A549 (cell line): ENCODE measurements at regions not wholly inside any gene's neighbourhood (a gene's known extent, or its start where the extent isn't known, plus 50 kb on each side); places are given as distances from the start of the nearest gene placed in this dataset.

Experiments
- CHD2 ChIP-seq: fragments of 150-350 bp; IDR thresholded peaks from 2 replicates; pipeline ENCODE4 v1.6.1; 2014; ENCODE audit warnings: low read length; ENCODE audit not compliant: partially characterized antibody
- EP300 ChIP-seq, 2 experiments: fragments of >200 bp; sonication (Bioruptor Twin); formaldehyde crosslinking; IDR thresholded peaks; 2 replicates in 1 of 2; 3 replicates in 1 of 2; pipeline ENCODE4 v1.6.1; 2016 to 2017
- JUNB ChIP-seq: fragments of >200 bp; sonication (Bioruptor Twin); formaldehyde crosslinking; IDR thresholded peaks from 2 replicates; pipeline ENCODE4 v1.6.1; 2016
- KDM1A ChIP-seq: fragments of 200-600 bp; sonication (generic); IDR thresholded peaks from 2 replicates; pipeline ENCODE4 v1.6.1; 2016; ENCODE audit warnings: low read depth, mild to moderate bottlenecking
- PHF8 ChIP-seq: fragments of 200-600 bp; sonication (generic); IDR thresholded peaks from 2 replicates; pipeline ENCODE4 v1.6.1; 2016; ENCODE audit warnings: low read depth, mild to moderate bottlenecking, antibody characterized with exemption, moderate library complexity, borderline replicate concordance
- POLR2A ChIP-seq: IDR thresholded peaks from 2 replicates; pipeline ENCODE4 v1.6.1; 2012; ENCODE audit warnings: mild to moderate bottlenecking, low read length
- RAD21 ChIP-seq, 2 experiments: fragments of >200 bp in 1 of 2; sonication (Bioruptor Twin) in 1 of 2; formaldehyde crosslinking in 1 of 2; IDR thresholded peaks in 1 of 2; conservative IDR thresholded peaks in 1 of 2; 2 replicates in 1 of 2; 3 replicates in 1 of 2; pipeline ENCODE4 v1.6.1; 2012 to 2018; ENCODE audit warnings: inconsistent platforms in 1 of 2
- RCOR1 ChIP-seq: fragments of 150-350 bp; IDR thresholded peaks from 2 replicates; pipeline ENCODE4 v1.6.1; 2014; ENCODE audit warnings: antibody characterized with exemption, low read length, low read depth
- RNF2 ChIP-seq: fragments of 200-600 bp; sonication (generic); IDR thresholded peaks from 2 replicates; pipeline ENCODE4 v1.6.1; 2016; ENCODE audit warnings: low read depth, mild to moderate bottlenecking, antibody characterized with exemption, moderate library complexity, borderline replicate concordance
- TF ChIP-seq, protein P1 (sequence below): fragments of >200 bp; sonication (Bioruptor Twin); formaldehyde crosslinking; IDR thresholded peaks from 3 replicates; pipeline ENCODE4 v1.5.1; 2016
- TF ChIP-seq, protein P2 (sequence below): fragments of 200-600 bp; sonication (generic); IDR thresholded peaks from 2 replicates; pipeline ENCODE4 v1.6.1; 2016; ENCODE audit warnings: antibody characterized with exemption, mild to moderate bottlenecking, moderate library complexity
- TF ChIP-seq, protein P3 (sequence below): IDR thresholded peaks from 2 replicates; pipeline ENCODE4 v1.6.1; 2012
- TF ChIP-seq, protein P4 (sequence below): IDR thresholded peaks from 2 replicates; pipeline ENCODE4 v1.6.1; 2012
- TF ChIP-seq, protein P5 (sequence below): fragments of 450-650 bp; IDR thresholded peaks from 2 replicates; pipeline ENCODE4 v1.6.1; 2014; ENCODE audit warnings: antibody characterized with exemption

DNA sequence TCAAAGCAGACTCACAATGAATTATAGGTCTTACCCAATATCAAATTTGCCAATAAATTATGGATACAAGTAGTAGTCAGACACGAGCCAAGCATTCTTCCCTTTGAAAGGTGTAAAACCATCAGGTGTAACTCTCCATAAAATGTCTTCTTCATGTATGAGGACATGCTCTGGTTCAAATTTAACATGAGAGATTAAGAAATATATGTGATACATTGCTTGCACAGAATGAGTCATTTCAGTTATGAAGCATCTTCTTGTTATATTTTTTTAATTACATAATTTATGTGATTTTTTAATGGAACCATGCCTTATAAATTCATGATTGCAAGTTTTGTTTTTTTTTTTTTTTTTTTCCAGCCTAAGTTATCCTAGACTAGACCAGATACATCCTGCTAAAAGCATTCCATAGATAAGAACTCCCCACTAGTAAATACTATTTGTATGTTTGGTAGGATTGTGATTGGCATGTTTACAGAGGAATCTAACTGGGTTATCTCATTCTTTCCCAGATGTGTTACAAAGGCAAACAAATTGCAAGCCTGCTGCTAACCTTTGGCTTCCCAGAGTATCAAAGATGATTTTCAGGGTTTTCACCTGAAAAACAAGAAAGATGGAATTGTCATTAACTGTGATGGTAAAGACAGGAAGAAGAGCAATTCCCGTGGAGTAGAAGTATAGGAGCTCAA lies 621.9 kb downstream of the XIRP2 start:
- TF ChIP-seq, protein P1, sequence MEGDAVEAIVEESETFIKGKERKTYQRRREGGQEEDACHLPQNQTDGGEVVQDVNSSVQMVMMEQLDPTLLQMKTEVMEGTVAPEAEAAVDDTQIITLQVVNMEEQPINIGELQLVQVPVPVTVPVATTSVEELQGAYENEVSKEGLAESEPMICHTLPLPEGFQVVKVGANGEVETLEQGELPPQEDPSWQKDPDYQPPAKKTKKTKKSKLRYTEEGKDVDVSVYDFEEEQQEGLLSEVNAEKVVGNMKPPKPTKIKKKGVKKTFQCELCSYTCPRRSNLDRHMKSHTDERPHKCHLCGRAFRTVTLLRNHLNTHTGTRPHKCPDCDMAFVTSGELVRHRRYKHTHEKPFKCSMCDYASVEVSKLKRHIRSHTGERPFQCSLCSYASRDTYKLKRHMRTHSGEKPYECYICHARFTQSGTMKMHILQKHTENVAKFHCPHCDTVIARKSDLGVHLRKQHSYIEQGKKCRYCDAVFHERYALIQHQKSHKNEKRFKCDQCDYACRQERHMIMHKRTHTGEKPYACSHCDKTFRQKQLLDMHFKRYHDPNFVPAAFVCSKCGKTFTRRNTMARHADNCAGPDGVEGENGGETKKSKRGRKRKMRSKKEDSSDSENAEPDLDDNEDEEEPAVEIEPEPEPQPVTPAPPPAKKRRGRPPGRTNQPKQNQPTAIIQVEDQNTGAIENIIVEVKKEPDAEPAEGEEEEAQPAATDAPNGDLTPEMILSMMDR, result no peak
- TF ChIP-seq, protein P2, sequence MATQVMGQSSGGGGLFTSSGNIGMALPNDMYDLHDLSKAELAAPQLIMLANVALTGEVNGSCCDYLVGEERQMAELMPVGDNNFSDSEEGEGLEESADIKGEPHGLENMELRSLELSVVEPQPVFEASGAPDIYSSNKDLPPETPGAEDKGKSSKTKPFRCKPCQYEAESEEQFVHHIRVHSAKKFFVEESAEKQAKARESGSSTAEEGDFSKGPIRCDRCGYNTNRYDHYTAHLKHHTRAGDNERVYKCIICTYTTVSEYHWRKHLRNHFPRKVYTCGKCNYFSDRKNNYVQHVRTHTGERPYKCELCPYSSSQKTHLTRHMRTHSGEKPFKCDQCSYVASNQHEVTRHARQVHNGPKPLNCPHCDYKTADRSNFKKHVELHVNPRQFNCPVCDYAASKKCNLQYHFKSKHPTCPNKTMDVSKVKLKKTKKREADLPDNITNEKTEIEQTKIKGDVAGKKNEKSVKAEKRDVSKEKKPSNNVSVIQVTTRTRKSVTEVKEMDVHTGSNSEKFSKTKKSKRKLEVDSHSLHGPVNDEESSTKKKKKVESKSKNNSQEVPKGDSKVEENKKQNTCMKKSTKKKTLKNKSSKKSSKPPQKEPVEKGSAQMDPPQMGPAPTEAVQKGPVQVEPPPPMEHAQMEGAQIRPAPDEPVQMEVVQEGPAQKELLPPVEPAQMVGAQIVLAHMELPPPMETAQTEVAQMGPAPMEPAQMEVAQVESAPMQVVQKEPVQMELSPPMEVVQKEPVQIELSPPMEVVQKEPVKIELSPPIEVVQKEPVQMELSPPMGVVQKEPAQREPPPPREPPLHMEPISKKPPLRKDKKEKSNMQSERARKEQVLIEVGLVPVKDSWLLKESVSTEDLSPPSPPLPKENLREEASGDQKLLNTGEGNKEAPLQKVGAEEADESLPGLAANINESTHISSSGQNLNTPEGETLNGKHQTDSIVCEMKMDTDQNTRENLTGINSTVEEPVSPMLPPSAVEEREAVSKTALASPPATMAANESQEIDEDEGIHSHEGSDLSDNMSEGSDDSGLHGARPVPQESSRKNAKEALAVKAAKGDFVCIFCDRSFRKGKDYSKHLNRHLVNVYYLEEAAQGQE, result no peak
- TF ChIP-seq CHD2 (no peak), RNF2 (no peak), POLR2A (no peak), RAD21 (conservative IDR thresholded peaks at IDR 0.05 in 1 of 2, IDR thresholded peaks at IDR 0.05 in 1 of 2) (no peak), JUNB (no peak), EP300 (IDR thresholded peaks at IDR 0.05) (no peak), KDM1A (no peak), RCOR1 (no peak), PHF8 (no peak)
- TF ChIP-seq, protein P3, sequence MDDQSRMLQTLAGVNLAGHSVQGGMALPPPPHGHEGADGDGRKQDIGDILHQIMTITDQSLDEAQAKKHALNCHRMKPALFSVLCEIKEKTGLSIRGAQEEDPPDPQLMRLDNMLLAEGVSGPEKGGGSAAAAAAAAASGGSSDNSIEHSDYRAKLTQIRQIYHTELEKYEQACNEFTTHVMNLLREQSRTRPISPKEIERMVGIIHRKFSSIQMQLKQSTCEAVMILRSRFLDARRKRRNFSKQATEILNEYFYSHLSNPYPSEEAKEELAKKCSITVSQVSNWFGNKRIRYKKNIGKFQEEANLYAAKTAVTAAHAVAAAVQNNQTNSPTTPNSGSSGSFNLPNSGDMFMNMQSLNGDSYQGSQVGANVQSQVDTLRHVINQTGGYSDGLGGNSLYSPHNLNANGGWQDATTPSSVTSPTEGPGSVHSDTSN, result no peak
- TF ChIP-seq, protein P4, sequence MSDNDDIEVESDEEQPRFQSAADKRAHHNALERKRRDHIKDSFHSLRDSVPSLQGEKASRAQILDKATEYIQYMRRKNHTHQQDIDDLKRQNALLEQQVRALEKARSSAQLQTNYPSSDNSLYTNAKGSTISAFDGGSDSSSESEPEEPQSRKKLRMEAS, result no peak
- TF ChIP-seq, protein P5, sequence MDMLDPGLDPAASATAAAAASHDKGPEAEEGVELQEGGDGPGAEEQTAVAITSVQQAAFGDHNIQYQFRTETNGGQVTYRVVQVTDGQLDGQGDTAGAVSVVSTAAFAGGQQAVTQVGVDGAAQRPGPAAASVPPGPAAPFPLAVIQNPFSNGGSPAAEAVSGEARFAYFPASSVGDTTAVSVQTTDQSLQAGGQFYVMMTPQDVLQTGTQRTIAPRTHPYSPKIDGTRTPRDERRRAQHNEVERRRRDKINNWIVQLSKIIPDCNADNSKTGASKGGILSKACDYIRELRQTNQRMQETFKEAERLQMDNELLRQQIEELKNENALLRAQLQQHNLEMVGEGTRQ, result no peak
